ENCODE measurements at regions not wholly inside any gene's neighbourhood (a gene's known extent, or its start where the extent isn't known, plus 50 kb on each side); places are given as distances from the start of the nearest gene placed in this dataset.
"Not testable (repeated sequence)": the region's sequence is repeated elsewhere in the genome, so short reads cannot be mapped to it uniquely, and the experiment has no call there.

DNA sequence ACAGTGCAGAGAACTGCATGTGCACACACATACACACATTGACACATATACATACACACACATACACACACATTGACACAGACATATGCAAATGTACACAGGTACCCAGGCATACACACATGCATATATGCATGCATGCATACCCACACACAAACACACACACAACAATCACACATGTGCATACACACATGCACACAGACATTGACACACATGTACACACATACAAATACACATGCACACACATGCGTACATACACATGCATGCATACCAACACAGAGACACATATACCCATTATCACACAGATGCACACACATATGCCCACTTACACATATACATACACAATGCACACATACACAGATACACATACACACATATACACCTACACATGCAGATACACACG is 299.6 kb upstream of the ADCY2 start:
- DNase-seq = no peak

DNA sequence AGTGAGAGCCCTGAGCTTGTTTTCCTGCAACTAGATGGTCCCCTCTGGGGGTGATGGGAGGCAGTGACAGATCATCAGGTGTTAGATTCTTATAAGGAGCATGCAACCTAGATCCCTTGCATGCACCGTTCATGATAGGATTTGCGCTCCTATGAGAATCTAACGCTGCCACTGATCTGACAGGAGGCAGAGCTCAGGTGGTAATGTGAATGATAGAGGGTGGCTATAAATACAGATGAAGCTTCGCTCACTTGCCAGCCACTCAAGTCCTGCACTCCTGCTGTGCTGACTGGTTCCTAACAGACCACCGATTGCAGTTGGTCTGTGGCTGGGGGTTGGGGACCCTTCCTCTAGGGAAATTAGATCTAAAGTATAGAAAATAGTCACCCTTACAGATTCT is 290.6 kb upstream of the ADCY2 start:
- no peak for DNase-seq

DNA sequence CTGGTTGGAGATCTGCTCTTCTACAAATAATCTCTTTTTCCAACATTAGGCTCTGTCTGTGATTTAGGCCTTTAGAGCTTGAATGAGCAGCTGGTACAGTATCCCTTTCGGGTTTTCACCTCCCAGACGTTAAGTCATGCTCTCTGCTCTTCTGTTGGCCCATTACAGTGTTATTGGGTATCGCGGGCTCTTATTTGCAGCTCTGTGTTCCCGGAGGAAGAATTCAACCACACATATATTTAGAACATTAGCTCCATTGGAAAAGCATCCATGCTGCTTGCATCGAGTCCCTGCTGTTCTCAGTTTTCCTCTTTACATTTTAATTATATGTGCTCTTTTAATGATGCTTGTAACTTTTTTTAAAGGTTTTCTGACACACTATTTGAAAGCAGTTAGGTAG is 278.0 kb upstream of the ADCY2 start:
- no peak for DNase-seq

DNA sequence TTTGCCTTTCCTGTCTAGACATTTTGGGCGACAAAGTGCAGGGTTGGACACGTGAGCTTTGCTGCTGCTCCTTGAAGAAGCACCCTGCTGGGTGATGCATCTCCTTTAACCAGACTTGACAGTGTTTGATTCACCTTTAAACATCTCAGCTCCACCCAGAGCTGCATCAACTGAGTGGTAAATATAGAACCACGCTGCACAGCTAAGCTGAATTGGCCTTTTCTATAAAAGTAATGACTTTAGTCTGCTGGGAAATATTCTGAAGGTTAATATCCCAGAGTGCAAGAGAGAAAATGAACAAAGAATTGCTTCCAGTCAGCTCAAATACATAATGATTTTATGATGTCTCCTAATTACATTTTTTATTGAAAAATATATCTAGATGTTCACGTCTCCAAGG is 264.3 kb upstream of the ADCY2 start:
- no peak for DNase-seq

DNA sequence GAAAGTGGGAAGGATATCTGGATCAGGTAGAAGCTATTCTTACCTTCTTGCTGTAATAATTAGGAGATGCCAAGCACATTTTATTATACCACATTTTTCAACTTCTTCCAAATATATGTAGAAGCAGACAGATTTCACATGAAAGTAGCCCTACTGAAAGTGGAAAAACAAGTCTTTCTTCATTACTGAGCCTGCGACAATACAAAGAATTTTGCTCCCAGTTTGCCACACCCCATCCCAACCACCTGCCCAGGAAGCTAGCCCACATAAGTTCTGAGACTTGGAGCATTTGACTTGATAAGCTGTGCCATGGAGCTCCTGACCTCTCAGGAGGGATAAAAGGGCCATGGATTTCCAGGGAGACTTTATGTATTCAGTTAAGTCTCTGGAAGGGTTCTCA is 249.1 kb upstream of the ADCY2 start:
- DNase-seq = no peak

DNA sequence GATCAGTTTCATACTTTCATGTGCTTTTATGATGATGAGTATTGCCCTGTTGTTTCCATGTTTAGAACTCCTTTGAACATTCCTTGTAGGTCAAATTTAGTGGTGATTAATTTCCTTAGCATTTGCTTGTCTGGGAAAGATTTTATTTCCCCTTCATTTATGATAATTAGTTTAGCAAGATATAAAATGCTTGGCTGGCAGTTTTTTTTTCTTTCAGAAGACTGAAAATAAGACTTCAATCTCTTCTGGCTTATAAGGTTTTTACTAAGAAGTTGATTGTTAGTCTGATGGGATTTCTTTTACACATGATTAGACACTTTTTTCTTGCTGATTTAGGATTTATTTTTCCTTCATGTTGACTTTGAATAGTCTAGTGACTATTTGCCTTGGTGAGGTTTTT is 238.9 kb upstream of the ADCY2 start:
- no peak for DNase-seq

GRCh38 chr5:7169240-7169878 is 226.6 kb upstream of the ADCY2 start:
- DNase-seq = no peak

DNA sequence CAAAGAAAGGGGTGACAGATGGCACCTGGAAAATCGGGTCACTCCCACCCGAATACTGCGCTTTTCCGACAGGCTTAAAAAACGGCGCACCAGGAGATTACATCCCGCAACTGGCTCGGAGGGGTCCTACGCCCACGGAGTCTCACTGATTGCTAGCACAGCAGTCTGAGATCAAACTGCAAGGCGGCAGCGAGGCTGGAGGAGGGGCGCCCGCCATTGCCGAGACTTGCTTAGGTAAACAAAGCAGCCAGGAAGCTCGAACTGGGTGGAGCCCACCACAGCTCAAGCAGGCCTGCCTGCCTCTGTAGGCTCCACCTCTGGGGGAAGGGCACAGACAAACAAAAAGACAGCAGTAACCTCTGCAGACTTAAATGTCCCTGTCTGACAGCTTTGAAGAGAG is 225.2 kb upstream of the ADCY2 start:
- DNase-seq = not testable (repeated sequence)

- DNase-seq = no peak
These were observed 216.6 kb upstream of the ADCY2 start for GRCh38 chr5:7179364-7179763.

- no peak for DNase-seq
These were observed 214.1 kb upstream of the ADCY2 start for GRCh38 chr5:7181841-7182240.

- no peak for DNase-seq
These were observed 210.2 kb upstream of the ADCY2 start for GRCh38 chr5:7185742-7186141.

GRCh38 chr5:7186818-7187217 is 209.1 kb upstream of the ADCY2 start:
- no peak for DNase-seq

GRCh38 chr5:7190712-7191250 is 205.2 kb upstream of the ADCY2 start:
- no peak for DNase-seq

- no peak for DNase-seq
These were observed 203.9 kb upstream of the ADCY2 start for GRCh38 chr5:7192016-7192415.

- DNase-seq = no peak
These were observed 193.1 kb upstream of the ADCY2 start for GRCh38 chr5:7202846-7203245.

DNA sequence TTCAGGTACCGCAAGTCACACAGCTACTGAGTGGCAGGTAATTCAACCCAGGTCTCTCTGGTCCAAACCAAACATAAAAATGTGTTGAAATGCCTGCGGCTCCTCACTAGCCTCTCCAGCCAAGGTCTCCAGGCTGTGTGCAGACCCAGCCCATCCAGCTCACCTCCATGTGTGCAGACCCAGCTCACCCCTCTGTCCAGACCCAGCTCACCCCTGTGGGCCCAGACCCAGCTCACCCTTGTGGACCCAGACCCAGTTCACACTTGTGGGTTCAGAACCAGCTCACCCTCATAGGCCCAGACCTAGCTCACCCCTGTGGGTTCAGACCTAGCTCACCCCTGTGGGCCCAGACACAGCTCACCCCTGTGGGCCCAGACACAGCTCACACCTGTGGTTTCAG is 188.0 kb upstream of the ADCY2 start:
- no peak for DNase-seq

DNA sequence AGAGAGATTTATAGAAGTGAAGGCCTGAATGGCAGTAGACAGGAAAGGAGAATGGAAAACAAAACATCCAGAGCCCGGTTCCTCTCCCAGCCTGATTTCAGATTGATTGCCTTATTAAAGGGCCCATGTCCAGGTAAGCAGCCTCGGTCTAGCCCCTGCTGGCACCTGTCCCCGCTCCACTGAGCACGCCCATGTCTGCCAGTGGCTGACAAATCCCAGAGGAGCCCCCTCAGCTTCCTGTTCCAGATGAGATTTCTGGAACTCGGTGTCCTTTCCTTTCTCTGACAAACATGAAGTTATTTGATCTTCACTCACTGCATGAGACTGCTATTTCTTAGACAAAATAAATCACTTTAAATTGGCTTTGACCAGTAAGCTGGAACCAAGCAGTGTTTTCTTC is 187.0 kb upstream of the ADCY2 start:
- DNase-seq = no peak

- no peak for DNase-seq
These were observed 186.3 kb upstream of the ADCY2 start for GRCh38 chr5:7209658-7210057.

DNA sequence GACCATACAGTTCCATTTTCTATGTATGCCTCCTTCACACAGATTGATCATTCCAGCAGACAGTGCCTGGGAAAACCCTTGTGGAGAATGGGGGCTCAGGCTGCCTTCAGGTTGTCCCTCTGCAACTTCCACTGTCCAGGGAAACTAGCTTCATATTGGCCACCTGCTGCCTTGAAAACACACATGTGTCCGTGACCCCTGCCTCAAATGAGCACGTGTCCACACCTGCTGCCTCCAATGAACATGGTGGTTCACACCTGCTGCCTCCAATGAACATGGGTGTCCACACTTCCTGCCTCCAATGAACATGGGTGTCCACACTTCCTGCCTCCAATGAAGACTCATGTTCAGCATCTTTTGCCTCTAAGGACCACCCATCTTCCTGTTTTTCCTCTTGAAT is 185.4 kb upstream of the ADCY2 start:
- no peak for DNase-seq

DNA sequence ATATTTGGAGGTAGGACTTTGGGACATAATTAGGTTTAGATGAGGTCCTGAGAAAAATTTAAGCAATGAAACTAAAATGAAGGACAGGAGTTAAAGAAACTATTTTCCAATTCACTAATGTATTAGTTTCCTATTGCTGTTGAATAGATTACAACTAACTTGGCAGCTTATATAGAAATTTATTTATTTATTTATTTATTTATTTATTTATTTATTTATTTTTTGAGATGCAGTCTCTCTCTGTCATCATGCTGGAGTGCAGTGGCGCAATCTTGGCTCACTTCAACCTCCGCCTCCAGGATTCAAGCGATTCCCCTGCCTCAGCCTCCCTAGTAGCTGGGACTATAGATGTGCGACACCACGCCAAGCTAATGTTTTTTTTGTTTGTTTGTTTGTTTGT is 182.4 kb upstream of the ADCY2 start:
- no peak for DNase-seq

GRCh38 chr5:7214906-7215416 is 181.0 kb upstream of the ADCY2 start:
- DNase-seq = no peak

DNA sequence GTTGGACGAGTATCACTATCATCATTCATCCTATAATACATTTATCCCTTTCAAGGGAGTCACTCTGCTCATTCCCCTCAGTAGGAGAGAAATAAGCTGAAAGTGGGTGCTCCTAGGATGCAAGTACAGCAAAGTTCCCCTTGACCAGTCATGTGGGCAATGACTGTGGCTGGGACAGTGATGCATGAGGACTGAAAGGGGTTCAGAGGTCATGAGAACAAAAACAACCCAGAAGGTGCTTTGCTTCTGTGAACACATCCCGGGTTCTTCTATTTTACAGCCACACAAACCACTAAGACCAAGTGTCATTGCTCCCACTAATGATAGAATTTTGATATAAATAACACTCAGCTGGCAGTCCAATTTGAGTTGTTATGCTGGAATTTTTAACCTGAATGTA is 177.8 kb upstream of the ADCY2 start:
- DNase-seq = no peak

- no peak for DNase-seq
These were observed 175.8 kb upstream of the ADCY2 start for GRCh38 chr5:7220156-7220555.

GRCh38 chr5:7221041-7221440 is 174.9 kb upstream of the ADCY2 start:
- no peak for DNase-seq

DNA sequence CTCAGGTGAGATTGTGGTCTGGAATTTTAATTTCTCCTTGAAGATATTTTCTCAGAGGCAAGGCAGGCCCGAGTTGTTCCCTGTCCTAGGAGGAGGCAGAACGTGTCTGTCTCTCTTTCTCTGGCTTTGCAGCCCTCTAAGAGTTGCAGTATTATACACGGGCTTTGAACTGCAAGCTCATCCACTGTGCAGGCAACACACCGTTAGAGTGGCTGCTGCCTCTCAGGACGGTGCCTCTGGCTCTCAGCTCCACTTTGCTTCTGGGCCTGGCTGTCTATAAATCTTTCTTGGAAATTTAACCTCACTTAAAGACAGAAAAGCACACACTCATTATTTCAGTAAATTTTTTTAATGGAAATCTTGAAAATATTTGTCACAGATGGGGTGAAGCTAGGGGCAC is 170.1 kb upstream of the ADCY2 start:
- DNase-seq = no peak

All from activated gamma-delta T cell (primary cell).